ENCODE measurements at regions not wholly inside any gene's neighbourhood (a gene's known extent, or its start where the extent isn't known, plus 50 kb on each side); places are given as distances from the start of the nearest gene placed in this dataset.

DNA sequence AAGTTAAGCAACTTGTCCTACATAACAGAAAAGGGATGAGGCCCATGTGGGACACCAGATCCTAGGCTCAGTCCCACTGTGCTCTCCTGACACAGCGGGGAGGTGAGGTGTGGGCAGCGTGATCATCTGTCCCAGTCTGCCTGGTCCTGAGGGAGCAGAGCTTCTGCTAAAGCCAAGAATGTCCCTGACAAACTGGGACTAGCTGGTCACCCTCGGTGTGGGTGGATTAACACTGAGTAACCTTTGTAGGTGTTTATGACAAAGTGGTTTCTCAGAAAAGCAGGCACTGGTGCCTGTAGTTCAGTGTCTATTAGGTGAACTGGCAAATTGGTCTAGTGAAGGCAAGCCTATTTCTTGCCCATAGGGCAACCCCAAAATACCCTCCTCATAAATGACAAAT is 127.8 kb upstream of the HABP2 start:
- Histone ChIP-seq H3K27me3 (peaks cover 23% of the 10 kb centered on the region), H3K4me3 (no peak overlapping the region), H3K4me1 (peaks cover 0 to 10% (median 0%) of the 10 kb centered on the region in 4 donors), H3K27ac (peak overlapping the region in 2 of 4 donors; percentile 12 to 14), H3K9me3 (peaks cover 6% of the 10 kb centered on the region in 2 donors), H3K36me3 (no peaks in the 10 kb centered on the region)
- in situ Hi-C loops (cut with MboI; ENCODE audit: low pct_ligation_motif_present in 1 of 4, low pct_unique_long_range_greater_than_20kb in 1 of 4, low sequenced_read_pairs in 3 of 4), result no loop called here
- no peak for TF ChIP-seq EP300 (IDR thresholded peaks at IDR 0.05; ENCODE audit: low read depth)
- TF ChIP-seq POLR2AphosphoS5 (IDR thresholded peaks at IDR 0.05), result no peak
- TF ChIP-seq, protein P1, sequence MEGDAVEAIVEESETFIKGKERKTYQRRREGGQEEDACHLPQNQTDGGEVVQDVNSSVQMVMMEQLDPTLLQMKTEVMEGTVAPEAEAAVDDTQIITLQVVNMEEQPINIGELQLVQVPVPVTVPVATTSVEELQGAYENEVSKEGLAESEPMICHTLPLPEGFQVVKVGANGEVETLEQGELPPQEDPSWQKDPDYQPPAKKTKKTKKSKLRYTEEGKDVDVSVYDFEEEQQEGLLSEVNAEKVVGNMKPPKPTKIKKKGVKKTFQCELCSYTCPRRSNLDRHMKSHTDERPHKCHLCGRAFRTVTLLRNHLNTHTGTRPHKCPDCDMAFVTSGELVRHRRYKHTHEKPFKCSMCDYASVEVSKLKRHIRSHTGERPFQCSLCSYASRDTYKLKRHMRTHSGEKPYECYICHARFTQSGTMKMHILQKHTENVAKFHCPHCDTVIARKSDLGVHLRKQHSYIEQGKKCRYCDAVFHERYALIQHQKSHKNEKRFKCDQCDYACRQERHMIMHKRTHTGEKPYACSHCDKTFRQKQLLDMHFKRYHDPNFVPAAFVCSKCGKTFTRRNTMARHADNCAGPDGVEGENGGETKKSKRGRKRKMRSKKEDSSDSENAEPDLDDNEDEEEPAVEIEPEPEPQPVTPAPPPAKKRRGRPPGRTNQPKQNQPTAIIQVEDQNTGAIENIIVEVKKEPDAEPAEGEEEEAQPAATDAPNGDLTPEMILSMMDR (IDR thresholded peaks at IDR 0.05), result no peak
- intact Hi-C loops (cut with DNase I; ENCODE audit: low total_unique reads), result no loop called here
- WGBS, 2 donors (ENCODE audit: low coverage in 1 of 2), result 83% methylated on average over 3 of the region's 3 CpGs; no CpG with 5 or more reads in 1 of the 2 donors
- no peak for DNase-seq

DNA sequence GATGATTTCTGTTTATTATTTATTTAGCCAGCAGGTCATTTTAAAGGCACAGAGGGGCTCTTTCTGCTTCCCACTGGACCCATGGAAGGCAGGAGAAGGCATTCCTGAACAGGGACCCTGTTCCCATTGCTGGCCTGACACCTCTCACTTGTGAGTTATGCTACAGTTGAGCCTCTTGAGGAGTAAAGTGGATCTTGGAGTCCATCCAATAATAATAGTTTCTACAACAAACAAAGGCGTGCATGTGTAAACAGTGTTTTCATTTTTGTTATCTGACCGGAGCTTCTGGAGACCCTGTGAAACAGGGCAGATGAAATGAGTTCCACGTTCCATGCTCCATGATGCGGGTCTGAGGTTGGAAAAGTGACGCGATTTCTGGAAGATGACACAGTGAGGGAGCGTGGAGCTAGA is 127.3 kb upstream of the HABP2 start:
- Histone ChIP-seq H3K27me3 (peaks cover 23% of the 10 kb centered on the region), H3K4me3 (no peak overlapping the region), H3K36me3 (no peaks in the 10 kb centered on the region), H3K27ac (no peak overlapping the region), H3K9me3 (peaks cover under 1 to 3% of the 10 kb centered on the region in 2 donors), H3K4me1 (peaks cover 0 to 10% (median 0%) of the 10 kb centered on the region in 4 donors)
- no peak for DNase-seq
- WGBS, 2 donors (ENCODE audit: low coverage in 1 of 2), result 37 to 38% methylated on average over 2 to 7 of the region's 7 CpGs
- intact Hi-C loops (cut with DNase I; ENCODE audit: low total_unique reads) (no loop called here), in situ Hi-C loops (cut with MboI; ENCODE audit: low pct_ligation_motif_present in 1 of 4, low pct_unique_long_range_greater_than_20kb in 1 of 4, low sequenced_read_pairs in 3 of 4) (no loop called here)
- TF ChIP-seq, protein P1 (IDR thresholded peaks at IDR 0.05), result no peak
- TF ChIP-seq EP300 (IDR thresholded peaks at IDR 0.05; ENCODE audit: low read depth), result no peak
- no peak for TF ChIP-seq POLR2A (IDR thresholded peaks at IDR 0.05)
- TF ChIP-seq POLR2AphosphoS5 (IDR thresholded peaks at IDR 0.05), result no peak

DNA sequence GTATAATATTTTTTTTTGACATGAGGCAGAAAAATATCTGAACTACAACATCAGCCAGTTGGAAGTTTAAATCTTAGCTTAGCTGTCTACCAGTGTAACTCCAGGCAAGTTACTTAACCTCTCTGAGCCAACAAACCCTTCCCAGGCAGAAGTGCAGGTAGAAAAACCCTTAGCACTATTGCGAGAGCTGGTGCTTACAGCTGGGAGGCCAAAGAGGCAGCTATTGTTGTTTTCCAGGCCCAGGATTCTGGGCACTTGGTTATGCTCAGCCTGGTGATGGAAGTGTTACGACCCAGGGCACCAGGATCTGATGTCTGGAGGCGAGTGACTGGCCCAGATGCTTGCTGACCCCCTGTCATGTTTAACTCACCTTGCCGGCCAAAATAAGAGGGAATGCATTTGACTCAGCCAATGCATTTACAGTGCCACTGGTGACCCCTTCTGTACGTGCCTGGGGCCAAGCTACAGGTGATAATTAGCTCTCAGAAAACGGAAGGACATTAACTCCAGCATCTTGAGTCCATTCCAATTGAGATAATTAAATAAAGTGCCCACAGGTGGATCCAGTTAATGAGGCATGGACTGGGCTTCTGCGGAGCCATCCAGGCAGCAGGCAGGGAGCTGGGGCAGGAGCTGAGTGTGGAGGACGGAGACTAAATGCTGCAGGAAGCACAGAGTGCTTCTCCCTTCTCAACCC is 126.5 kb upstream of the HABP2 start:
- no peak for DNase-seq
- H3K36me3 ChIP-seq, result no peaks in the 10 kb centered on the region
- in situ Hi-C loops (cut with MboI; ENCODE audit: low pct_ligation_motif_present in 1 of 4, low pct_unique_long_range_greater_than_20kb in 1 of 4, low sequenced_read_pairs in 3 of 4) (no loop called here), intact Hi-C loops (cut with DNase I; ENCODE audit: low total_unique reads) (no loop called here)
- no peak overlapping the region for H3K27ac ChIP-seq
- H3K9me3 ChIP-seq, result no peaks in the 10 kb centered on the region
- peaks cover 0 to 10% (median 0%) of the 10 kb centered on the region in 4 donors for H3K4me1 ChIP-seq
- TF ChIP-seq EP300 (IDR thresholded peaks at IDR 0.05; ENCODE audit: low read depth), result no peak
- TF ChIP-seq, protein P1 (IDR thresholded peaks at IDR 0.05), result no peak
- no peak for TF ChIP-seq POLR2A (IDR thresholded peaks at IDR 0.05)
- TF ChIP-seq POLR2AphosphoS5 (IDR thresholded peaks at IDR 0.05), result no peak
- no peak overlapping the region for H3K4me3 ChIP-seq
- H3K27me3 ChIP-seq, result peaks cover 23% of the 10 kb centered on the region
- 54 to 80% methylated on average over 1 to 8 of the region's 8 CpGs for WGBS, 2 donors (ENCODE audit: low coverage in 1 of 2)

DNA sequence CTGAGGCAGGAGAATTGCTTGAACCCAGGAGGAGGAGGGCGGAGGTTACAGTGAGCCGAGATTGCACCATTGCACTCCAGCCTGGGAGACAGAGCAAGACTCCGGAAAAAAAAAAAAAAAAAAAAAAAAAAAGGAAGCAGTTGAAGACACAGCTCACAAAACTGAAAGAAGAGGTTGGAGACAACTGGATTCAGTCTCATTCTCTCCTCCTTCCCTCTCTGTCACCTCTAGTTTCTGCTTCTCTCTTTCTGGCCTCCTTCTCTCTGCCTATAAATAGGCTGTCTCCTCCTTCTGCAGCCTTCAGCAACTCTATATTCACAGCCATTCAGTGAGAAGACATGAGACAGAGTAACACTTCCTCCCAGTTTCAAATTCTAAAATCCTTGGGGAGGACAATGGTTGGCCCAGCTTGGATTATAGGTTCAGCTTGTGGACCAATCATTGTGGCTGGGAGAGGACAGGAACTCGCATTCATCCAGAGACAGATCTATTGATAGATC is 125.6 kb upstream of the HABP2 start:
- no peak for TF ChIP-seq EP300 (IDR thresholded peaks at IDR 0.05; ENCODE audit: low read depth)
- TF ChIP-seq POLR2A (IDR thresholded peaks at IDR 0.05), result no peak
- TF ChIP-seq, protein P1 (IDR thresholded peaks at IDR 0.05), result no peak
- TF ChIP-seq POLR2AphosphoS5 (IDR thresholded peaks at IDR 0.05), result no peak
- Histone ChIP-seq H3K27ac (no peak overlapping the region), H3K27me3 (peaks cover 23% of the 10 kb centered on the region), H3K4me3 (no peak overlapping the region), H3K9me3 (no peaks in the 10 kb centered on the region), H3K36me3 (no peaks in the 10 kb centered on the region), H3K4me1 (peaks cover 0 to 10% (median 0%) of the 10 kb centered on the region in 4 donors)
- 67 to 72% methylated on average over 1 to 4 of the region's 4 CpGs for WGBS, 2 donors (ENCODE audit: low coverage in 1 of 2)
- intact Hi-C loops (cut with DNase I; ENCODE audit: low total_unique reads), result no loop called here
- DNase-seq, result no peak
- in situ Hi-C loops (cut with MboI; ENCODE audit: low pct_ligation_motif_present in 1 of 4, low pct_unique_long_range_greater_than_20kb in 1 of 4, low sequenced_read_pairs in 3 of 4), result no loop called here
